ENCODE measurements at regions not wholly inside any gene's neighbourhood (a gene's known extent, or its start where the extent isn't known, plus 50 kb on each side); places are given as distances from the start of the nearest gene placed in this dataset.

DNA sequence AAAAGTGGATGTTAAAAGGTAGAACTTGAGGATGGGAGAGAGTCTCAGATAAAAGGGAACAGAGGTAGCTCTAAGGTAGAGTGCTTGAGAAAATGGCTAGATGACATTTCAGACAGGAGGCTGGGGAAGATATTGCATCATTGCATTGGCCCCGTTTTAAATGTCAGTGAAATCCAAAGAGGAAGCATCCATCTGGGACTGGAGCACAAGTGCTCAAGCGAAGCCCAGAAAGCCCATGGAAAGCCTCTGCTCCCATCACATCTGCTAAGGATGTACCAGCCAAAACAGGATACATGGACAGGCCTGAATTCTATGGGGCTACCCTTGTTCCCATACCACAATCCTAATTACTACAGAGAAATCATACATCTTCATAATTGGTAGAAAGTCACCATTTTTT, 581.5 kb upstream of the TMEM132C start:
- H3K79me2 ChIP-seq (ENCODE audit: control insufficient read depth, insufficient read depth, low read length), result no peaks in the 10 kb centered on the region
- H3K36me3 ChIP-seq (replicated peaks in 1 of 2; ENCODE audit: control extremely low read depth in 1 of 2, control insufficient read depth in 1 of 2, extremely low read depth in 1 of 2, insufficient read depth in 2 of 2, low read length in 1 of 2), result no peaks in the 10 kb centered on the region
- no peak overlapping the region for H3K4me3 ChIP-seq (ENCODE audit: control extremely low read depth in 1 of 5, extremely low read depth in 1 of 5, insufficient read depth in 1 of 5, low read depth in 2 of 5, low read length in 4 of 5)
- H3K27me3 ChIP-seq (replicated peaks in 1 of 4; ENCODE audit: control extremely low read depth in 1 of 4, control insufficient read depth in 3 of 4, insufficient read depth in 4 of 4, low read length in 3 of 4), result no peaks in the 10 kb centered on the region
- H3K9me3 ChIP-seq (ENCODE audit: control extremely low read depth in 1 of 3, control insufficient read depth in 2 of 3, insufficient read depth in 1 of 3, low read length in 2 of 3), result no peaks in the 10 kb centered on the region
- ChIA-PET POLR2A (no interaction called here), CTCF (no interaction called here)
- H3K4me1 Mint-ChIP-seq, result no peaks in the 10 kb centered on the region
- no peak overlapping the region for H3K27ac Mint-ChIP-seq
- H2AFZ ChIP-seq (ENCODE audit: insufficient read depth, low read depth, low read length, poor library complexity, severe bottlenecking), result no peak overlapping the region
- WGBS (ENCODE audit: insufficient coverage), result 73% methylated on average over 2 of the region's 2 CpGs
- no peak for TF ChIP-seq EZH2 (IDR thresholded peaks at IDR 0.05; ENCODE audit: borderline replicate concordance, insufficient read depth, low read depth, low read length, poor library complexity, severe bottlenecking)
- TF ChIP-seq, protein P1, sequence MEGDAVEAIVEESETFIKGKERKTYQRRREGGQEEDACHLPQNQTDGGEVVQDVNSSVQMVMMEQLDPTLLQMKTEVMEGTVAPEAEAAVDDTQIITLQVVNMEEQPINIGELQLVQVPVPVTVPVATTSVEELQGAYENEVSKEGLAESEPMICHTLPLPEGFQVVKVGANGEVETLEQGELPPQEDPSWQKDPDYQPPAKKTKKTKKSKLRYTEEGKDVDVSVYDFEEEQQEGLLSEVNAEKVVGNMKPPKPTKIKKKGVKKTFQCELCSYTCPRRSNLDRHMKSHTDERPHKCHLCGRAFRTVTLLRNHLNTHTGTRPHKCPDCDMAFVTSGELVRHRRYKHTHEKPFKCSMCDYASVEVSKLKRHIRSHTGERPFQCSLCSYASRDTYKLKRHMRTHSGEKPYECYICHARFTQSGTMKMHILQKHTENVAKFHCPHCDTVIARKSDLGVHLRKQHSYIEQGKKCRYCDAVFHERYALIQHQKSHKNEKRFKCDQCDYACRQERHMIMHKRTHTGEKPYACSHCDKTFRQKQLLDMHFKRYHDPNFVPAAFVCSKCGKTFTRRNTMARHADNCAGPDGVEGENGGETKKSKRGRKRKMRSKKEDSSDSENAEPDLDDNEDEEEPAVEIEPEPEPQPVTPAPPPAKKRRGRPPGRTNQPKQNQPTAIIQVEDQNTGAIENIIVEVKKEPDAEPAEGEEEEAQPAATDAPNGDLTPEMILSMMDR (IDR thresholded peaks at IDR 0.05), result no peak
- no peak for DNase-seq
- ATAC-seq (ENCODE audit: low read depth), result no peak
- intact Hi-C loops (cut with micrococcal nuclease), result no loop called here
- H3K9ac ChIP-seq (ENCODE audit: low read length), result no peak overlapping the region
- H4K20me1 ChIP-seq (ENCODE audit: control insufficient read depth, insufficient read depth, low read length, poor library complexity, severe bottlenecking), result no peaks in the 10 kb centered on the region
- no peaks in the 10 kb centered on the region for H3K27me3 Mint-ChIP-seq
- no peak overlapping the region for H3K27ac ChIP-seq (ENCODE audit: low read length in 2 of 2)
- H3K4me1 ChIP-seq (ENCODE audit: control insufficient read depth in 2 of 2, insufficient read depth in 2 of 2, low read length in 2 of 2), result no peaks in the 10 kb centered on the region
- peaks cover 2% of the 10 kb centered on the region for H3K9me3 Mint-ChIP-seq (ENCODE audit: insufficient read depth)
- H3K4me3 Mint-ChIP-seq, result no peak overlapping the region
- no peak overlapping the region for H3K4me2 ChIP-seq (replicated peaks; ENCODE audit: low read depth, low read length, poor library complexity, severe bottlenecking)

DNA sequence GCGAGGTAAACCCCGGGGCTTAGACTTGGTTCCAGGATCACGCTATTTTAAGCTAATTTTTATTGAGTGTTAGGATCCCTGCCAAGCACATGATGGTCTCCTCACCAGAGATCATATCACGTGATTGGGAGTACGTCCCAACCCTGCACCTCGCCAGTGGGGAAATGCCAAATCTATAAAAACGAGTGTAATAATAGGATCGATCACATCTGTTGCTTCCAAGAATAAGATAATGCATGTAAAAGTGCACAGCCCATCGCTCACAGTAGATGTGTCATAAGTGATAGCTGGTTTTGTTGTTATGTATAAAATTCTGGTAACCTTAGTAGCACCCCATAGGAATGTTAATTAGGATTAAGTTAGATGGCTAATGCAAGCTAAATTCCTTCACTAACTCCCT, 581.0 kb upstream of the TMEM132C start:
- Histone ChIP-seq H3K9me3 (ENCODE audit: control extremely low read depth in 1 of 3, control insufficient read depth in 2 of 3, insufficient read depth in 1 of 3, low read length in 2 of 3) (no peaks in the 10 kb centered on the region), H3K4me1 (ENCODE audit: control insufficient read depth in 2 of 2, insufficient read depth in 2 of 2, low read length in 2 of 2) (no peaks in the 10 kb centered on the region), H3K9ac (ENCODE audit: low read length) (no peak overlapping the region), H3K4me2 (replicated peaks; ENCODE audit: low read depth, low read length, poor library complexity, severe bottlenecking) (no peak overlapping the region), H3K79me2 (ENCODE audit: control insufficient read depth, insufficient read depth, low read length) (no peaks in the 10 kb centered on the region), H3K27ac (ENCODE audit: low read length in 2 of 2) (no peak overlapping the region), H2AFZ (ENCODE audit: insufficient read depth, low read depth, low read length, poor library complexity, severe bottlenecking) (no peak overlapping the region), H3K36me3 (replicated peaks in 1 of 2; ENCODE audit: control extremely low read depth in 1 of 2, control insufficient read depth in 1 of 2, extremely low read depth in 1 of 2, insufficient read depth in 2 of 2, low read length in 1 of 2) (no peaks in the 10 kb centered on the region), H4K20me1 (ENCODE audit: control insufficient read depth, insufficient read depth, low read length, poor library complexity, severe bottlenecking) (no peaks in the 10 kb centered on the region), H3K27me3 (replicated peaks in 1 of 4; ENCODE audit: control extremely low read depth in 1 of 4, control insufficient read depth in 3 of 4, insufficient read depth in 4 of 4, low read length in 3 of 4) (no peaks in the 10 kb centered on the region), H3K4me3 (ENCODE audit: control extremely low read depth in 1 of 5, extremely low read depth in 1 of 5, insufficient read depth in 1 of 5, low read depth in 2 of 5, low read length in 4 of 5) (no peak overlapping the region)
- intact Hi-C loops (cut with micrococcal nuclease), result no loop called here
- Mint-ChIP-seq H3K27ac (no peak overlapping the region), H3K27me3 (no peaks in the 10 kb centered on the region), H3K4me1 (no peaks in the 10 kb centered on the region), H3K4me3 (no peak overlapping the region), H3K9me3 (ENCODE audit: insufficient read depth) (peaks cover 2% of the 10 kb centered on the region)
- WGBS (ENCODE audit: insufficient coverage), result 76% methylated on average over 4 of the region's 9 CpGs
- no peak for TF ChIP-seq EZH2 (IDR thresholded peaks at IDR 0.05; ENCODE audit: borderline replicate concordance, insufficient read depth, low read depth, low read length, poor library complexity, severe bottlenecking)
- TF ChIP-seq, protein P1 (IDR thresholded peaks at IDR 0.05), result no peak
- DNase-seq, result no peak
- ChIA-PET CTCF (no interaction called here), POLR2A (no interaction called here)
- no peak for ATAC-seq (ENCODE audit: low read depth)

All from B cell (primary cell).